Mesothelial cell of epicardium (in vitro differentiated cells): ENCODE measurements at regions not wholly inside any gene's neighbourhood (a gene's known extent, or its start where the extent isn't known, plus 50 kb on each side); places are given as distances from the start of the nearest gene placed in this dataset.

Source experiments
- DNase-seq, 2 experiments: peaks; one replicate each; pipeline ENCODE4 v3.0.0; 2021; ENCODE audit warnings: low spot score in 2 of 2; ENCODE audit not compliant: unreplicated experiment in 2 of 2
- H3K27ac Mint-ChIP-seq: 2 replicates; pipeline ENCODE4 v1.8.0; 2021; ENCODE audit warnings: mixed read lengths
- H3K27me3 Mint-ChIP-seq: 2 replicates; pipeline ENCODE4 v1.8.0; 2021; ENCODE audit warnings: low read depth, mixed read lengths
- H3K36me3 Mint-ChIP-seq: 2 replicates; pipeline ENCODE4 v1.8.0; 2021; ENCODE audit warnings: mixed read lengths
- H3K4me1 Mint-ChIP-seq: 2 replicates; pipeline ENCODE4 v1.8.0; 2021; ENCODE audit warnings: mixed read lengths
- H3K4me3 Mint-ChIP-seq: 2 replicates; pipeline ENCODE4 v1.8.0; 2021; ENCODE audit warnings: mild to moderate bottlenecking, moderate library complexity, mixed read lengths
- H3K9me3 Mint-ChIP-seq: 2 replicates; pipeline ENCODE4 v1.8.0; 2021; ENCODE audit warnings: mixed read lengths
- TF ChIP-seq, protein P1 (sequence below): fragments of 200-600 bp; sonication (generic); IDR thresholded peaks from one replicate; pipeline ENCODE4 v1.5.0; 2021; ENCODE audit warnings: antibody characterized with exemption; ENCODE audit not compliant: unreplicated experiment

DNA sequence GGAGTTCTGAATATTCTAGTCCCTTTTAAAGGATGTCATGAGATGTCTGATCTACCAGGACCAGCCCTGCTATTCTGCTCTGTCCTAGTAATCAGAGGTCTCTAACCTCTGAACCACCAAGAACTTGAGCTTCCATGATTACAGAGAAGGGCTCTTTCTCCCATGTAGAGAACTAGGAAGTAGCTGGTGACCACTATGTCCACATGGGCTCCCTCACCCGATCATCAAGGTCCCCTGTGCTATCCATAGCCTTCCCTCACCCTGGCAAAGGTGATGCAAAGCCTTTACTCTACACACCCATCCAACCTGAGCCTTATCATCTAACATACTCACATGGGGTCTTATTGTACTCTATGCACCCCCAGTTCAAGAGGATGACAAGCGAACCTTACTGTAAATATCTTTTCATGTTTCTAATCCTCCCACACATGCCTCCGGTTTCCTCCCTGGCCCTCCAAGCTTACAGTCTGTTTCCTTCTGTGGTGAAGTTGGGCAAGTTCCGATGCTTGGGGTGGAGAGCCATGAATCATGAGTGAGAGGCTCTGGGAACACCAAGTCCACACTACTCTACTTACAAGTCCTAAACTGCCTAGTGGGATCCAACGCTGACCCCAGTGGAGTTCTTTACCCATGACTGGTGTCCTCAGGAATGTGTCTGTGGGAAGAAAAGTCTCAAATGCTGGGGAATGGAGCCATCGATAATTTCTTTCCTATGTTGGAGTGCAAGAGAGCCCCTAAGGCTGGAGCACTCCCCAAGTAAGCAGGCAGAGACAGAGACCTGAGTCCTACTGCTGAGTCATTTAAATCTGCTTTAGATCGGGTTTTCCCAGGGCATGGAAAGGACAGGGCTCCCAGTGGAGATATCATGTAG lies 73.3 kb upstream of the KLF7 start:
- no peak for DNase-seq
- TF ChIP-seq, protein P1, sequence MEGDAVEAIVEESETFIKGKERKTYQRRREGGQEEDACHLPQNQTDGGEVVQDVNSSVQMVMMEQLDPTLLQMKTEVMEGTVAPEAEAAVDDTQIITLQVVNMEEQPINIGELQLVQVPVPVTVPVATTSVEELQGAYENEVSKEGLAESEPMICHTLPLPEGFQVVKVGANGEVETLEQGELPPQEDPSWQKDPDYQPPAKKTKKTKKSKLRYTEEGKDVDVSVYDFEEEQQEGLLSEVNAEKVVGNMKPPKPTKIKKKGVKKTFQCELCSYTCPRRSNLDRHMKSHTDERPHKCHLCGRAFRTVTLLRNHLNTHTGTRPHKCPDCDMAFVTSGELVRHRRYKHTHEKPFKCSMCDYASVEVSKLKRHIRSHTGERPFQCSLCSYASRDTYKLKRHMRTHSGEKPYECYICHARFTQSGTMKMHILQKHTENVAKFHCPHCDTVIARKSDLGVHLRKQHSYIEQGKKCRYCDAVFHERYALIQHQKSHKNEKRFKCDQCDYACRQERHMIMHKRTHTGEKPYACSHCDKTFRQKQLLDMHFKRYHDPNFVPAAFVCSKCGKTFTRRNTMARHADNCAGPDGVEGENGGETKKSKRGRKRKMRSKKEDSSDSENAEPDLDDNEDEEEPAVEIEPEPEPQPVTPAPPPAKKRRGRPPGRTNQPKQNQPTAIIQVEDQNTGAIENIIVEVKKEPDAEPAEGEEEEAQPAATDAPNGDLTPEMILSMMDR = no peak
- H3K27me3 Mint-ChIP-seq = no peaks in the 10 kb centered on the region
- no peak overlapping the region for H3K27ac Mint-ChIP-seq
- no peak overlapping the region for H3K4me3 Mint-ChIP-seq
- H3K36me3 Mint-ChIP-seq = no peaks in the 10 kb centered on the region
- peaks cover 9% of the 10 kb centered on the region for H3K4me1 Mint-ChIP-seq
- H3K9me3 Mint-ChIP-seq = no peaks in the 10 kb centered on the region

DNA sequence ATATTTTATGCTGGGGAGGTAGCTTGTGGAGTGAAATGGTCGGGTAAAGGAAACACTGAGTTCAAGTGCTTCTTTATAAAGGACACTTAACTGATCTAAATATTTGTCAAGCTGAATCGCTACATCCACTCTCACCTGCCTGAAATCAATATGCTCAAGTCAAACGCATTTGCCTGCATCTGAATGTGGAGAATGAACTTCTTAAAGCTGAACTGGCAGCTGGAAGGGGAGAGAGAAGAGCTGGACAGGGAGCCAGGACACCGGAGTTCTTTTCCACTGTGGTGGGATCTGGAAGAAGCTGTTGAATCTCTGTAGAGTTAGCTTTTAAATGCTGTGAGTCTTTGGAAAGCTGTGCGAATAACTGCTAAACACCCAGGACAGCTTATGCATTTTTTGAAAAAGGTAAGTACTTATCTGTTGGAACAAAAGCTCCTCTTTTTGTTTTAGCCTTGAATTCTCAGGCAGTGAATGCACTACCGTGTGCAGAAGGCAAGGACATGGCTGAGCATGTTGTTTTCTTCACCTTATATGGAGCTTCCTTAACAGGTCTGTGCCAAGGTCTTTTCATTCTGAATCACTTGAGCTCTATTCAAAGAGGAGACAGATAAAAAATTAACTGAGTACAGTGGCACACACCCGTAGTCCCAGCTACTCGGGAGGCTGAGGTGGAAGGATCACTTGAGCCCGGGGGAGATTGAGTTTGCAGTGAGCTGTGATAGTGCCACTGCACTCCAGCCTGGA lies 74.2 kb upstream of the KLF7 start:
- Mint-ChIP-seq H3K27me3 (no peaks in the 10 kb centered on the region), H3K27ac (no peak overlapping the region), H3K4me1 (peaks cover 9% of the 10 kb centered on the region), H3K4me3 (no peak overlapping the region), H3K9me3 (no peaks in the 10 kb centered on the region), H3K36me3 (no peaks in the 10 kb centered on the region)
- DNase-seq = no peak
- TF ChIP-seq, protein P1 = no peak

DNA sequence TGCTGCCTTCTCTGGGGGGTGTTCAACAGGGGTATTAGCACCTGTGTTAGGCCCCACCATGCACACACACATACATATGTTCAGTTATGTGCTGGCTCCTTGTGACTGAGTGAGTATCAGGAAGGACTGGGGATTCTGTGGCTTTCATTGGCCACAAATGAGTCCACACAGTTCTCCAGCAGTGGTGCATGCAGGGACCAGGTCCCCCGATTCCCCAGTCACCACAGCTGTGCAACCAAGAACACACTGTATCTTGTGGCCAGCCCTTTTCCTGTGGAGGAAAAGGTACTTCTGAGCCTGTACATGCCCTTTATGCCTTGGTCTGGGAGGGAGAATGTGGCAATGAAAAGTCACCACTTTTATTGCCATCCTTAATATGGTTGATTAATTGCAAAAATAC lies 74.9 kb upstream of the KLF7 start:
- DNase-seq = no peak
- Mint-ChIP-seq H3K9me3 (no peaks in the 10 kb centered on the region), H3K27ac (no peak overlapping the region), H3K27me3 (no peaks in the 10 kb centered on the region), H3K4me3 (no peak overlapping the region), H3K4me1 (peaks cover 9% of the 10 kb centered on the region), H3K36me3 (no peaks in the 10 kb centered on the region)
- TF ChIP-seq, protein P1 = no peak

DNA sequence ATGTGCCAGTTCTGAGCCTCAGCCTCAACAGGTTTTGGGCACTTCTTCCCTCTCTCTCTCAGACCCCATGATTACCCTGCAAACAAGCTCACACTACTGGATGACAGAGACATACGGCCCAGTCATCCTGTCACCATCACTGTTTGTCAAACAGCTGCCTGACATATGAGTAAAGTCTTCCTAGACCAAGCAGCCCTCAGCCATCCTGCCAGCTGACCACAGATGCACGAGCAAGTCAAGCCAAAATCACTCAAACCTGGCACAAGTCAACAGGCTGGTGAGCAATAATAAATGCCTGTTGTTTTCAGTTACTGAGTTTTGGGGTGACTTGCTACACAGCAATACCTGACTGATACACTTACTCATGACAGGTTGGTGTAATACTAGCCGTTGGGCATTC lies 75.5 kb upstream of the KLF7 start:
- H3K4me3 Mint-ChIP-seq = no peak overlapping the region
- TF ChIP-seq, protein P1 = no peak
- DNase-seq = no peak
- H3K4me1 Mint-ChIP-seq = peaks cover 9% of the 10 kb centered on the region
- no peak overlapping the region for H3K27ac Mint-ChIP-seq
- no peaks in the 10 kb centered on the region for H3K27me3 Mint-ChIP-seq
- H3K9me3 Mint-ChIP-seq = no peaks in the 10 kb centered on the region
- H3K36me3 Mint-ChIP-seq = no peaks in the 10 kb centered on the region

DNA sequence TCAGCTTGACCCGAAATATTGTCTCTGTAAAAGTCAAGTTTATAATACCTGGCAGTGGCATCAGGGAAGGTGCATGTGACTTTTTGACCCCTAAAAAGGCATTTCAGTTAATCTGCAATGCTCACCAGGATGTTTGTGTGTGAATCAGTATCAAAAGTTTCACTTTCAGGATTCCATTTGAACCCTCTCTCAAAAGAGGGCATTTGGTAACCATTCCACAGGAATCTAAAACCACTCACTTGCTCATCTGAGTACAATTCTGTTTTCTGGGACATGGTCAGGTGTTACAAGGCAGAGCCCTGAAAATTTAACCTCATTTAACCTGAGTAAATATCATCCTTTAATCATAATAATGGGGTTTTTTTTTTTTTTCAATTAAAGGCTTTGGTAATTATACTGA lies 77.9 kb upstream of the KLF7 start:
- no peaks in the 10 kb centered on the region for H3K27me3 Mint-ChIP-seq
- H3K4me3 Mint-ChIP-seq = no peak overlapping the region
- TF ChIP-seq, protein P1 = no peak
- H3K4me1 Mint-ChIP-seq = peaks cover 9% of the 10 kb centered on the region
- no peaks in the 10 kb centered on the region for H3K9me3 Mint-ChIP-seq
- H3K36me3 Mint-ChIP-seq = no peaks in the 10 kb centered on the region
- H3K27ac Mint-ChIP-seq = no peak overlapping the region
- DNase-seq = no peak
